B cell (primary cell): ENCODE measurements at regions not wholly inside any gene's neighbourhood (a gene's known extent, or its start where the extent isn't known, plus 50 kb on each side); places are given as distances from the start of the nearest gene placed in this dataset.

Source experiments
- EZH2 ChIP-seq: IDR thresholded peaks from 2 replicates; pipeline ENCODE4 v1.6.1; 2012; ENCODE audit warnings: borderline replicate concordance, low read depth, mild to moderate bottlenecking, moderate library complexity, low read length; ENCODE audit not compliant: insufficient read depth, poor library complexity, severe bottlenecking
- TF ChIP-seq, protein P1 (sequence below): fragments of 200-600 bp; IDR thresholded peaks from one replicate; pipeline ENCODE4 v1.8.0; 2022; ENCODE audit warnings: antibody characterized with exemption, mild to moderate bottlenecking

- TF ChIP-seq EZH2: no peak
- TF ChIP-seq, protein P1, sequence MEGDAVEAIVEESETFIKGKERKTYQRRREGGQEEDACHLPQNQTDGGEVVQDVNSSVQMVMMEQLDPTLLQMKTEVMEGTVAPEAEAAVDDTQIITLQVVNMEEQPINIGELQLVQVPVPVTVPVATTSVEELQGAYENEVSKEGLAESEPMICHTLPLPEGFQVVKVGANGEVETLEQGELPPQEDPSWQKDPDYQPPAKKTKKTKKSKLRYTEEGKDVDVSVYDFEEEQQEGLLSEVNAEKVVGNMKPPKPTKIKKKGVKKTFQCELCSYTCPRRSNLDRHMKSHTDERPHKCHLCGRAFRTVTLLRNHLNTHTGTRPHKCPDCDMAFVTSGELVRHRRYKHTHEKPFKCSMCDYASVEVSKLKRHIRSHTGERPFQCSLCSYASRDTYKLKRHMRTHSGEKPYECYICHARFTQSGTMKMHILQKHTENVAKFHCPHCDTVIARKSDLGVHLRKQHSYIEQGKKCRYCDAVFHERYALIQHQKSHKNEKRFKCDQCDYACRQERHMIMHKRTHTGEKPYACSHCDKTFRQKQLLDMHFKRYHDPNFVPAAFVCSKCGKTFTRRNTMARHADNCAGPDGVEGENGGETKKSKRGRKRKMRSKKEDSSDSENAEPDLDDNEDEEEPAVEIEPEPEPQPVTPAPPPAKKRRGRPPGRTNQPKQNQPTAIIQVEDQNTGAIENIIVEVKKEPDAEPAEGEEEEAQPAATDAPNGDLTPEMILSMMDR: no peak
Observed at GRCh38 chr15:70530017-70530499, 233.3 kb downstream of the UACA start.
